ENCODE measurements at regions not wholly inside any gene's neighbourhood (a gene's known extent, or its start where the extent isn't known, plus 50 kb on each side); places are given as distances from the start of the nearest gene placed in this dataset.

- 96% methylated on average over 6 of the region's 6 CpGs; no CpG with 5 or more reads in 1 of the 2 experiments for WGBS, 2 experiments (ENCODE audit: extremely low coverage in 1 of 2, insufficient coverage in 1 of 2, insufficient read length in 1 of 2, insufficient replicate concordance in 2 of 2, low coverage in 1 of 2, low lambda C conversion rate in 2 of 2, missing lambda C conversion rate in 1 of 2)
- Histone ChIP-seq H3K4ac (replicated peaks; ENCODE audit: insufficient read length, low read depth, low read length) (no peak overlapping the region), H3K23ac (ENCODE audit: insufficient read length) (no peak overlapping the region), H3K27me3 (replicated peaks in 1 of 4; ENCODE audit: control insufficient read depth in 3 of 4, extremely low read depth in 1 of 4, insufficient read depth in 3 of 4, low read length in 3 of 4) (no peaks in the 10 kb centered on the region), H3K14ac (ENCODE audit: insufficient read length) (no peak overlapping the region), H3K23me2 (ENCODE audit: low read depth, low read length) (no peaks in the 10 kb centered on the region), H3K36me3 (ENCODE audit: control insufficient read depth in 2 of 4, insufficient read depth in 4 of 4, low read length in 3 of 4) (no peaks in the 10 kb centered on the region; a peak in 1 of 8 replicates), H3K4me1 (replicated peaks in 1 of 4; ENCODE audit: control insufficient read depth in 3 of 4, insufficient read depth in 4 of 4, low read length in 3 of 4) (peaks cover 0 to 3% (median 0%) of the 10 kb centered on the region in 4 experiments; a peak in 2 of 7 replicates), H3K79me2 (ENCODE audit: control insufficient read depth in 1 of 2, insufficient read depth in 2 of 2, low read length in 2 of 2) (no peaks in the 10 kb centered on the region), H2BK120ac (replicated peaks; ENCODE audit: low read depth, low read length) (no peak overlapping the region), H3K79me1 (ENCODE audit: low read depth, low read length) (no peaks in the 10 kb centered on the region), H4K8ac (ENCODE audit: extremely low read depth, insufficient read depth, low read length) (no peak overlapping the region), H4K91ac (replicated peaks; ENCODE audit: insufficient read length, low read length) (no peak overlapping the region), H3K4me3 (ENCODE audit: extremely low read depth in 1 of 4, insufficient read depth in 2 of 4, low read depth in 3 of 4, low read length in 4 of 4) (no peak overlapping the region), H3K18ac (ENCODE audit: extremely low read depth, low read length) (no peak overlapping the region), H2BK20ac (ENCODE audit: low read length) (no peak overlapping the region), H3K9me3 (ENCODE audit: insufficient read depth in 2 of 2, low read depth in 1 of 2, low read length in 1 of 2) (no peaks in the 10 kb centered on the region), H2AK5ac (ENCODE audit: low read depth, low read length) (no peak overlapping the region), H2AFZ (ENCODE audit: low read length) (no peak overlapping the region), H3K27ac (ENCODE audit: low read depth, low read length) (no peak overlapping the region), H2BK5ac (ENCODE audit: low read depth, low read length) (no peak overlapping the region), H3K9ac (replicated peaks in 1 of 4; ENCODE audit: extremely low read depth in 1 of 4, low read depth in 3 of 4, low read length in 3 of 4) (no peak overlapping the region), H4K20me1 (replicated peaks in 1 of 2; ENCODE audit: control insufficient read depth in 1 of 2, insufficient read depth in 2 of 2, low read length in 2 of 2) (no peaks in the 10 kb centered on the region), H2BK12ac (ENCODE audit: low read depth, low read length) (no peak overlapping the region), H2BK15ac (ENCODE audit: low read length) (no peak overlapping the region), H4K5ac (ENCODE audit: insufficient read length, low read depth, low read length) (no peak overlapping the region), H3K56ac (replicated peaks; ENCODE audit: insufficient read length, low read depth, low read length) (no peak overlapping the region), H3K4me2 (ENCODE audit: insufficient read depth in 1 of 2, low read depth in 2 of 2, low read length in 2 of 2) (no peak overlapping the region)
- no peak for DNase-seq (ENCODE audit: low read depth in 1 of 2, low spot score in 2 of 2)
- ChIA-PET CTCF (ENCODE audit: partially characterized antibody) (interaction anchor here (0.9 kb wide), 1 partner anchor 538 kb away, joined by 4 read pairs; no protein-coding TSS in a partner anchor), POLR2A (ENCODE audit: partially characterized antibody) (no interaction called here)
- no peak for FAIRE-seq
- no peak for TF ChIP-seq E2F6 (IDR thresholded peaks at IDR 0.05)
- TF ChIP-seq SP2 (IDR thresholded peaks at IDR 0.05; ENCODE audit: low read length) = no peak
- TF ChIP-seq TAF1 (IDR thresholded peaks at IDR 0.05; ENCODE audit: low read depth, low read length) = no peak
- no peak for TF ChIP-seq SP1 (IDR thresholded peaks at IDR 0.05; ENCODE audit: low read depth, low read length)
- no peak for TF ChIP-seq JUND (IDR thresholded peaks at IDR 0.05; ENCODE audit: low read length)
- TF ChIP-seq CBX8 (IDR thresholded peaks at IDR 0.05; ENCODE audit: borderline replicate concordance, low read depth, low read length) = no peak
- no peak for TF ChIP-seq RNF2 (IDR thresholded peaks at IDR 0.05; ENCODE audit: borderline replicate concordance, low read depth, low read length, missing control alignments, poor library complexity, severe bottlenecking)
- TF ChIP-seq RXRA (IDR thresholded peaks at IDR 0.05; ENCODE audit: insufficient read depth, low read depth, low read length) = no peak
- TF ChIP-seq KDM5A (IDR thresholded peaks at IDR 0.05; ENCODE audit: low read length) = no peak
- TF ChIP-seq USF2 (IDR thresholded peaks at IDR 0.05; ENCODE audit: low read length) = no peak
- no peak for TF ChIP-seq SIX5 (IDR thresholded peaks at IDR 0.05; ENCODE audit: low read depth, low read length)
- no peak for TF ChIP-seq KDM4A (IDR thresholded peaks at IDR 0.05; ENCODE audit: low read depth, low read length, severe bottlenecking)
- no peak for TF ChIP-seq NRF1 (IDR thresholded peaks at IDR 0.05; ENCODE audit: low read depth, low read length)
- TF ChIP-seq JUN (IDR thresholded peaks at IDR 0.05; ENCODE audit: low read depth, low read length) = no peak
Observed at GRCh38 chr7:42478717-42479116, 241.7 kb upstream of the GLI3 start.

Measured in H1 (cell line).